IMR-90 (cell line): ENCODE measurements at regions not wholly inside any gene's neighbourhood (a gene's known extent, or its start where the extent isn't known, plus 50 kb on each side); places are given as distances from the start of the nearest gene placed in this dataset.

Experiments used
- ATAC-seq: fragments of 200-7000 bp; cut with Tn5 transposase; 2 replicates; pipeline ENCODE4 v1.9.1; 2020; ENCODE audit warnings: low read depth, mild to moderate bottlenecking, moderate library complexity
- BruUV-seq: library from RNA; stranded (reverse); fragments of 400-500 nt; replicated peaks from 2 replicates; lab custom pipeline; 2021; lab: Mats Ljungman, UMichigan
- CTCF ChIA-PET: fragments of 300-600 bp; formaldehyde crosslinking; extraction: SDS; loops from one replicate; lab custom pipeline; 2021; ENCODE audit warnings: antibody characterized with exemption; lab: Yijun Ruan, JAX
- POLR2A ChIA-PET: fragments of 300-600 bp; sonication (Branson Sonifier 250); formaldehyde crosslinking; loops from one replicate; lab custom pipeline; 2022; ENCODE audit warnings: antibody characterized with exemption; ENCODE audit not compliant: unreplicated experiment; lab: Charles Lee
- DNase-seq: peaks from one replicate; pipeline ENCODE4 v3.0.0; 2013
- H2AFZ ChIP-seq: replicated peaks from 2 replicates; pipeline ENCODE3; 2013; ENCODE audit warnings: low read length, mild to moderate bottlenecking; ENCODE audit not compliant: poor library complexity
- H2AK5ac ChIP-seq: 2 replicates; pipeline ENCODE4 v1.6.1; 2013; ENCODE audit warnings: low read depth, low read length, inconsistent platforms
- H2AK9ac ChIP-seq: replicated peaks from 2 replicates; pipeline ENCODE3; 2013; ENCODE audit warnings: mild to moderate bottlenecking, low read depth, low read length, moderate library complexity; ENCODE audit not compliant: poor library complexity
- H2BK120ac ChIP-seq: 2 replicates; pipeline ENCODE4 v1.6.1; 2013; ENCODE audit warnings: low read depth, low read length, inconsistent platforms
- H2BK15ac ChIP-seq: 3 replicates; pipeline ENCODE4 v1.6.1; 2013; ENCODE audit warnings: low read depth, low read length, inconsistent platforms
- H2BK20ac ChIP-seq: 2 replicates; pipeline ENCODE4 v1.6.1; 2013; ENCODE audit warnings: low read depth, mild to moderate bottlenecking, inconsistent platforms, low read length, moderate library complexity
- H2BK5ac ChIP-seq: 2 replicates; pipeline ENCODE4 v1.6.1; 2013; ENCODE audit warnings: mild to moderate bottlenecking, low read depth, low read length, inconsistent platforms; ENCODE audit not compliant: poor library complexity, severe bottlenecking
- H3K14ac ChIP-seq: replicated peaks from 2 replicates; pipeline ENCODE4 v1.6.1; 2013; ENCODE audit warnings: low read depth, low read length, inconsistent platforms
- H3K18ac ChIP-seq: 2 replicates; pipeline ENCODE4 v1.6.1; 2013; ENCODE audit warnings: low read depth, low read length, control low read depth
- H3K23ac ChIP-seq: 2 replicates; pipeline ENCODE4 v1.6.1; 2013; ENCODE audit warnings: low read depth, low read length, inconsistent platforms
- H3K27ac ChIP-seq: 2 replicates; pipeline ENCODE4 v1.5.1; 2013; ENCODE audit warnings: mild to moderate bottlenecking, control low read depth, low read length; ENCODE audit not compliant: insufficient read depth
- H3K27me3 ChIP-seq: 2 replicates; pipeline ENCODE4 v1.6.1; 2013; ENCODE audit warnings: low read length; ENCODE audit not compliant: control insufficient read depth, insufficient read depth
- H3K36me3 ChIP-seq: 2 replicates; pipeline ENCODE4 v1.6.1; 2013; ENCODE audit warnings: low read length, mixed read lengths; ENCODE audit not compliant: control insufficient read depth, insufficient read depth
- H3K4ac ChIP-seq: 2 replicates; pipeline ENCODE4 v1.6.1; 2013; ENCODE audit warnings: low read depth, low read length, inconsistent platforms
- H3K4me1 ChIP-seq: 2 replicates; pipeline ENCODE4 v1.6.1; 2013; ENCODE audit warnings: low read length, mixed read lengths; ENCODE audit not compliant: control insufficient read depth, insufficient read depth
- H3K4me2 ChIP-seq: 2 replicates; pipeline ENCODE4 v1.6.1; 2013; ENCODE audit warnings: low read depth, mild to moderate bottlenecking, control low read depth, low read length, moderate library complexity
- H3K4me3 ChIP-seq: 2 replicates; pipeline ENCODE4 v1.5.1; 2013; ENCODE audit warnings: low read depth, mild to moderate bottlenecking, control low read depth, low read length, moderate library complexity; ENCODE audit not compliant: insufficient read depth
- H3K56ac ChIP-seq: 2 replicates; pipeline ENCODE4 v1.6.1; 2013; ENCODE audit warnings: low read length, inconsistent platforms; ENCODE audit not compliant: insufficient read depth; ENCODE audit errors: extremely low read depth
- H3K79me1 ChIP-seq, 2 experiments: 2 replicates each; pipeline ENCODE4 v1.6.1; 2013; ENCODE audit warnings: low read length in 2 of 2, inconsistent platforms in 1 of 2, low read depth in 1 of 2
- H3K9ac ChIP-seq: 2 replicates; pipeline ENCODE4 v1.6.1; 2013; ENCODE audit warnings: low read depth, low read length, control low read depth
- H3K9me1 ChIP-seq: 2 replicates; pipeline ENCODE4 v1.6.1; 2013; ENCODE audit warnings: low read length, inconsistent platforms; ENCODE audit not compliant: insufficient read depth
- H3K9me3 ChIP-seq: 2 replicates; pipeline ENCODE4 v1.6.1; 2013; ENCODE audit warnings: low read length; ENCODE audit not compliant: control insufficient read depth, insufficient read depth
- H4K20me1 ChIP-seq: 2 replicates; pipeline ENCODE4 v1.6.1; 2013; ENCODE audit warnings: low read length, inconsistent platforms; ENCODE audit not compliant: insufficient read depth
- H4K5ac ChIP-seq: 2 replicates; pipeline ENCODE4 v1.6.1; 2013; ENCODE audit warnings: mild to moderate bottlenecking, low read depth, low read length, control low read depth
- H4K8ac ChIP-seq, 2 experiments: 2 replicates each; pipeline ENCODE4 v1.6.1; 2013; ENCODE audit warnings: low read depth in 2 of 2, low read length in 2 of 2, control low read depth in 1 of 2, inconsistent platforms in 1 of 2
- H4K91ac ChIP-seq: 2 replicates; pipeline ENCODE4 v1.6.1; 2013; ENCODE audit warnings: low read depth, low read length, inconsistent platforms; ENCODE audit not compliant: insufficient read depth
- CEBPB ChIP-seq: IDR thresholded peaks from 2 replicates; pipeline ENCODE4 v1.6.1; 2012; ENCODE audit warnings: low read depth, low read length, improper control_type of control experiment
- FOS ChIP-seq: fragments of 150-350 bp; IDR thresholded peaks from 2 replicates; pipeline ENCODE4 v1.6.1; 2016; ENCODE audit warnings: low read depth, low read length
- MAZ ChIP-seq: IDR thresholded peaks from 2 replicates; pipeline ENCODE4 v1.6.1; 2012; ENCODE audit warnings: low read depth, mild to moderate bottlenecking, low read length, improper control_type of control experiment, moderate library complexity, borderline replicate concordance
- MXI1 ChIP-seq: IDR thresholded peaks from 2 replicates; pipeline ENCODE4 v1.6.1; 2012; ENCODE audit warnings: low read depth, mild to moderate bottlenecking, low read length, moderate library complexity, borderline replicate concordance
- NFE2L2 ChIP-seq: fragments of 150-350 bp; IDR thresholded peaks from 2 replicates; pipeline ENCODE4 v1.6.1; 2016; ENCODE audit warnings: low read depth, mild to moderate bottlenecking, low read length
- POLR2A ChIP-seq: IDR thresholded peaks from 2 replicates; pipeline ENCODE4 v1.6.1; 2012; ENCODE audit warnings: mild to moderate bottlenecking, low read depth, low read length
- RAD21 ChIP-seq: IDR thresholded peaks from 2 replicates; pipeline ENCODE4 v1.6.1; 2012; ENCODE audit warnings: low read length, improper control_type of control experiment
- RCOR1 ChIP-seq: IDR thresholded peaks from 2 replicates; pipeline ENCODE4 v1.6.1; 2012; ENCODE audit warnings: mild to moderate bottlenecking, low read length, improper control_type of control experiment; ENCODE audit not compliant: insufficient replicate concordance
- SMC3 ChIP-seq: fragments of 150-350 bp; IDR thresholded peaks from 2 replicates; pipeline ENCODE4 v1.6.1; 2016; ENCODE audit warnings: low read depth, mild to moderate bottlenecking, antibody characterized with exemption, low read length, moderate library complexity
- WGBS, 2 experiments: methylation state at CpG; one replicate each; pipeline versions ENCODE4 v1.1.5 to v1.1.7; 2013; ENCODE audit warnings: missing lambda C conversion rate in 2 of 2; ENCODE audit not compliant: insufficient read length in 1 of 2; ENCODE audit errors: extremely low coverage in 2 of 2; 5-methylcytosine and 5-hydroxymethylcytosine counted together
- dilution Hi-C: fragments of 300-500 bp; cut with HindIII; formaldehyde crosslinking; loops from one replicate; pipeline ENCODE4 v1.14.3; 2018; ENCODE audit warnings: low sequenced_read_pairs; ENCODE audit not compliant: unreplicated experiment
- in situ Hi-C: fragments of 300-500 bp; cut with MboI; formaldehyde crosslinking; loops from 3 replicates; pipeline ENCODE4 v1.14.3; 2019; ENCODE audit warnings: low sequenced_read_pairs, inconsistent platforms, mixed read lengths
- intact Hi-C: fragments of 100-400 bp; cut with micrococcal nuclease; formaldehyde crosslinking; loops from 2 replicates; pipeline ENCODE4 v1.10.0; 2022
- TF ChIP-seq, protein P1 (sequence below): fragments of 150-350 bp; IDR thresholded peaks from 2 replicates; pipeline ENCODE4 v1.6.1; 2016; ENCODE audit warnings: low read depth, mild to moderate bottlenecking, low read length, moderate library complexity, borderline replicate concordance

DNA sequence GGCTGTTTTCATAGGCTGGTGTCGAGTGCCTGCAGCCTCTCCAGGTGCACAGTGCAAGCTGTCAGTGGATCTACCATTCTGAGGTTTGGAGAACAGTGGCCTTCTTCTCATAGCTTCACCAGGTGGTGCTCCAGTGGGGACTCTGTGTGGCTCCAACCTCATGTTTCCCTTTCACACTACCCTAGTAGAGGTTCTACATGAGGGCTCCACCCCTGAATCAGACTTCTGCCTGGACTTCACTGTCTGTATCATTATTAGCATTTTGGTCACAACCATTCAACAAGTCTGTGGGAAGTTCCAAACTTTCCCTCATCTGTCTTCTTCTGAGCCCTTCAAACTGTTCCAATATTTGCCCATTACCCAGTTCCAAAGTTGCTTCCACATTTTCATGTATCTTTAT, 1003.7 kb downstream of the MCTP2 start:
- Histone ChIP-seq H3K9me3 (peaks cover 5% of the 10 kb centered on the region; the same call in 1 of the 2 replicates), H2AFZ (no peak overlapping the region), H3K23ac (no peak overlapping the region), H2BK15ac (no peak overlapping the region), H4K20me1 (no peaks in the 10 kb centered on the region), H3K14ac (no peak overlapping the region), H4K5ac (no peak overlapping the region), H2BK5ac (no peak overlapping the region), H3K4me2 (no peak overlapping the region), H3K36me3 (no peaks in the 10 kb centered on the region), H4K91ac (no peak overlapping the region), H3K4me3 (no peak overlapping the region), H3K79me1 (no peaks in the 10 kb centered on the region), H2AK5ac (no peak overlapping the region), H3K18ac (no peak overlapping the region), H2AK9ac (no peak overlapping the region), H2BK20ac (no peak overlapping the region), H3K9me1 (no peaks in the 10 kb centered on the region), H3K9ac (no peak overlapping the region), H4K8ac (no peak overlapping the region), H3K4me1 (no peaks in the 10 kb centered on the region), H3K56ac (no peak overlapping the region), H2BK120ac (no peak overlapping the region), H3K4ac (no peak overlapping the region), H3K27me3 (no peaks in the 10 kb centered on the region; the same call in 1 of the 2 replicates), H3K27ac (no peak overlapping the region)
- intact Hi-C loops (loop anchor here (5.0 kb wide), 1 partner anchor 193 kb away; no protein-coding TSS in a partner anchor), in situ Hi-C loops (no loop called here), dilution Hi-C loops (no loop called here)
- ATAC-seq (no peak), DNase-seq (no peak)
- WGBS, 2 experiments, result no CpG with 5 or more reads among the region's 1 CpG
- ChIA-PET CTCF (no interaction called here), POLR2A (no interaction called here)
- TF ChIP-seq RAD21 (no peak), RCOR1 (no peak), FOS (no peak), MAZ (no peak), CEBPB (no peak), MXI1 (no peak), NFE2L2 (no peak), POLR2A (no peak), SMC3 (no peak)
- TF ChIP-seq, protein P1, sequence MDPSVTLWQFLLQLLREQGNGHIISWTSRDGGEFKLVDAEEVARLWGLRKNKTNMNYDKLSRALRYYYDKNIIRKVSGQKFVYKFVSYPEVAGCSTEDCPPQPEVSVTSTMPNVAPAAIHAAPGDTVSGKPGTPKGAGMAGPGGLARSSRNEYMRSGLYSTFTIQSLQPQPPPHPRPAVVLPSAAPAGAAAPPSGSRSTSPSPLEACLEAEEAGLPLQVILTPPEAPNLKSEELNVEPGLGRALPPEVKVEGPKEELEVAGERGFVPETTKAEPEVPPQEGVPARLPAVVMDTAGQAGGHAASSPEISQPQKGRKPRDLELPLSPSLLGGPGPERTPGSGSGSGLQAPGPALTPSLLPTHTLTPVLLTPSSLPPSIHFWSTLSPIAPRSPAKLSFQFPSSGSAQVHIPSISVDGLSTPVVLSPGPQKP, result no peak
- no TSS peak for BruUV-seq
